CD4-positive, alpha-beta T cell treated with Interferon gamma for 1 hour (primary cell): ENCODE measurements at regions not wholly inside any gene's neighbourhood (a gene's known extent, or its start where the extent isn't known, plus 50 kb on each side); places are given as distances from the start of the nearest gene placed in this dataset.

Experiments
- DNase-seq: peaks from one replicate; pipeline ENCODE4 v3.0.0-alpha.2; 2020

- DNase-seq = no peak
These were observed 321.6 kb downstream of the NDFIP2 start for GRCh38 chr13:79802389-79803085.

- no peak for DNase-seq
These were observed 318.3 kb downstream of the NDFIP2 start for GRCh38 chr13:79799059-79799867.

GRCh38 chr13:79796136-79796535, 315.2 kb downstream of the NDFIP2 start:
- no peak for DNase-seq

GRCh38 chr13:79794931-79795330, 314.0 kb downstream of the NDFIP2 start:
- DNase-seq = no peak

- no peak for DNase-seq
These were observed 311.8 kb downstream of the NDFIP2 start for GRCh38 chr13:79792716-79793115.

DNA sequence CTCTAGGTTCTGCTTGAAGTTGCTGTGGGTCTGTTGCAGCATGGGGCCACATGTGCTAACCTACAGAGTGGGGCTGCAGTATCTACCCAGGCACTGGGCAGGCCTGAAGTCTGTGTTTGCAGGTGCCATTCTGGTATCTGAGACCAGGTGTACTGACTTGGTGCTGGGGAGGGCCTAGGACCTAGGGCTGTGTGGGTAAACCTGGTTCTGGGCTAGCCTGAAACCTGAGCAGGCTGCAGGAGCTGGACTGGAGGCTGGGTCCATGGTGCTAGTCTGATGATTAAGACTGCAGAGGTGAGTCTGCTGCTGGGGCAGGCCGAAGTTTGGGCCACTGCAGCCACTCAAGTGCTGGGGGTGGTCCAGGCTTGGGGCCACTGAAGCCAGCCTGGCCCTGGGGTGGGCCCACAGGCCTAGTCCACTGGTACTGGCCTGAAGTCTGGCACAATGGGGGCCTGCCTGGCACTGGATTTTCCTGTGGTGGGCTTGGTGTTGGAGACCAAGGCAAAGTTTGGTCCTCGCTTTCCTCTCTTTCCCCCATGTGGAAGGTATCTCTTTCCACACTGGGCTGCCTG, 310.6 kb downstream of the NDFIP2 start:
- no peak for DNase-seq

DNA sequence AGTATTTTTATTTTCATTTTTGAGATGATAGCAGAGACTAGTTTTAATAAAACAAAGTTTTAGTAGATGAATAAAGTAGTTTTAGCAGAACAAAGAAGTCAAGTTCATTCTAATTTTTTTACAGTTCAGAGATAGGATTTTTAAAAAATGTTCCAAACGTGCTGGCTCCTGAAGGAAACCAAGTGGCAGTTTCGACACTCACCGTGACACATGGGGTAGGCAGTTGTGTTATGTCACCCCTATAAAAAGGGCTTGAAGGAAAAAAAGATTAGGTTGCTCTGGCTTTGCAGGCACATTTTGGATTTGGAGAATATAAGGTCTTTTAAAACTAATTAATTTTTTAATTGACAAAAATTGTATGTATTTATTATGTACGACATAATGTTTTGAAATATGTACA, 305.2 kb downstream of the NDFIP2 start:
- no peak for DNase-seq

GRCh38 chr13:79782541-79783205, 301.7 kb downstream of the NDFIP2 start:
- no peak for DNase-seq

GRCh38 chr13:79781829-79782540, 301.0 kb downstream of the NDFIP2 start:
- no peak for DNase-seq

GRCh38 chr13:79780240-79780639, 299.3 kb downstream of the NDFIP2 start:
- DNase-seq = no peak

- DNase-seq = no peak
These were observed 298.8 kb downstream of the NDFIP2 start for GRCh38 chr13:79779761-79780160.

- no peak for DNase-seq
These were observed 297.9 kb downstream of the NDFIP2 start for GRCh38 chr13:79778741-79779460.

GRCh38 chr13:79777504-79777903, 296.5 kb downstream of the NDFIP2 start:
- no peak for DNase-seq

DNA sequence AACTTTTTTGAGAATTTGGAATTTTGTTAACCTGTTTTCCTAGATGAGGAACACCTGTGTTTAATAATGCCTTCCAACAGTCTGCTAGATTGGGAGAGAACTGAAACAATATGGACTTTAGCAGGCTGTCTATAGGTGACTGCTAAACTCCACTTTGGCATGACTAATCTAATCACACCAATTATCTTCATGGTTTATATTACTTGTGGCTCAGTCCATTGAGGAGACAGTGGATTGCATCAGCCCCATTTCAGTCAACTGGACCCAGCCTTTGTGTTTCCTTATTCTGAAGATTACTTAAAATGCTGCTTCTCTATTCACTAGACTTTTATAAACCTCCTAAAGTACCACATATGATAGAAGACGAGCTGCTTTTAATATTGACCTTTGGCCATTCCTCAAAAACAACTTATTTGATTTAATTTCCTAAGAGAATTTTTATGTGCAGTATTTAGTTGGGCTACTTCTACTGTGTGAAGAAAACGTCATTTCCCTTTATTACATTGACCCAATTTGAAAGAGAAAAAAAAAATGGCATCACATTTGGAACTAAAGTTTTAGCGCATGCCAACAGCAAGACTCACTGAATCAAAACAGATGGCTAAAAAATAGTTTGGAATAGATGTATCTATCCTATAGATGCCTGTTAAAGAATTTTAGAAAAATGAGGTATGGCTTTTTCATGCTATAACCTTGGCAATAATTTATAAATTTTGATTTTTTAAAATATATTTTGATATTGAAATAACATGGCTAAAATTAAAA, 295.8 kb downstream of the NDFIP2 start:
- no peak for DNase-seq

DNA sequence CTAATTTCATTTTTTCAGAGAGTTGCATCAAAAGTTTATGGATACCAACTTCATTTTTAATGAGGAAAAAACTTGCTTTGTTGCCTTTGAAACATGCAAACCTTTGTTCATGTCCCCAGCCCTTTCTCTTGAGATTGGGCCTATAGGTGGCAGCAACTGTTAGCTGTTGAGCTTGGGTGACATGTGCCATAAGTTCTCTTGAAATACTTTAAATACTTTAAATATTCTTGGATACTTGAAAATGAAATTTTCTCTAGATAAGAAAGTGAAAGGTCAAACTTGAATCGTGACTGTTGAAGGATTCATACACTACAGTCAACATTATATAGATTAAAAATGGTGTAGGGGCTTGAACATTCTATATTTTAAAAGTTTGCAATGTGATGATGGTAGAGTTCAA, 294.9 kb downstream of the NDFIP2 start:
- DNase-seq = no peak

GRCh38 chr13:79772811-79773210, 291.9 kb downstream of the NDFIP2 start:
- DNase-seq = no peak

DNA sequence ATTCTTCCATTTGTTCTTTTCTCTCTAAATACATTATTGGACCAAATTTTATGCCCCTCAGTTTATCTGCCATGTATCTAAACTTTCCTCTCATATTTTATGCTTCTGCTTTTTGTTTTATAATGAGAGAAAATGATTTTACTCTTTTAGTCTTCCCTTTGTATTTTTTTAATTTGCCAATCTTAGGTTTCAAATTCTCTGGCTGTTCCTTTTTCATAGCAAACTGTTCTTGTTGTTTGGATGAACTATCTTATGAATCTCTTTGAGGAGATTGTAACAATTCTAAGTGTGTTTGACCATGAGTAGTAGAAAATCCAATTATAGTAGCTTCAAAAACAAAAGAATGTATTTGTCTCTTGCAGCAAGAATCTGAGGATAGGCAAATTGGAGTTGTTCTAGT, 290.5 kb downstream of the NDFIP2 start:
- no peak for DNase-seq

- DNase-seq = no peak
These were observed 289.1 kb downstream of the NDFIP2 start for GRCh38 chr13:79770056-79770455.

DNA sequence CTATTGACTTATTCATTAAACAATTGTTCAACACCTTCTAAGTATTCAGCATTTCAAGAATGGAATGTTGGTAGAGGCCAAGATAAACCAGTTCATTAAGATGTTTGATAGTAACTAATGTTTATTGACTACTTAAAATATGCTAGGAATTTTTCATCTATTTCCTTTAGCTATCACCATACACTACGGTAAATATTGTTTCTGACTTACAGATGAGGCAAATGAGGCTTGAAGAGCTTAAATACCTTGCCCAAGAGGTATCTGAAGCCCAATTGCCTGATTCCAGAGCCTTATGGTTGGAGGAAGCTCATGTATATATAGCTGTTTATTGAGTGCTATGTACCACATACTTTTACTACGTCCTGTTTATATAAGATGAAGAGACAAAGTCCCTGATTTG, 286.2 kb downstream of the NDFIP2 start:
- no peak for DNase-seq

DNA sequence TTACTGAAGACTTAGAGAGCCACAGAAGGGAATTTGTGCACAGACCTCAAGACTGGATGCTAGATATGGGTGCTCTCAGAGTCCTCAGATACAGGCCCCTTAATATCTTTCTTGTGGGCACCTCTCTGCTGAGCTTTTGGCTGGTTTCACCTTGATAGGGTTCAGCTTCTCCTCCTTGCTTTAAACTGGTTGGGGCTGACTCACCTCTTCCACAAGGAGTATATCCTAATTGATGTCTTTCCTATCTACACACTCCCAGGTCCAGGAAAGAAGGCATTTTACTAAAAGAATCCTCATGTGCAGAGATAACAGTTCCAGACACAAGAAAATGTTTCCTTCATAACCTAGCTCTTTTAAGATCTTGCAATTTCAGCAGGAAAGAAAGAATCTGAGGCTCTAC, 284.4 kb downstream of the NDFIP2 start:
- DNase-seq = no peak

GRCh38 chr13:79749984-79750551, 269.1 kb downstream of the NDFIP2 start:
- DNase-seq = no peak
